Right atrium auricular region (tissue), 2 donors: ENCODE measurements at regions not wholly inside any gene's neighbourhood (a gene's known extent, or its start where the extent isn't known, plus 50 kb on each side); places are given as distances from the start of the nearest gene placed in this dataset.

Experiments used
- DNase-seq: peaks from one replicate; pipeline ENCODE4 v3.0.0-alpha.2; 2019; ENCODE audit warnings: low spot score
- H3K27ac ChIP-seq, 2 donors: fragments of 200-600 bp; sonication (generic); 1 replicate in 1 of 2; 2 replicates in 1 of 2; pipeline ENCODE4 v1.5.1; 2016 to 2019
- H3K27me3 ChIP-seq, 2 donors: fragments of 200-600 bp; sonication (generic); one replicate each; pipeline versions ENCODE4 v1.5.1 to v1.6.0; 2017 to 2019
- H3K36me3 ChIP-seq: fragments of 200-600 bp; sonication (generic); one replicate; pipeline ENCODE4 v1.5.1; 2016
- H3K4me1 ChIP-seq, 2 donors: fragments of 200-600 bp; sonication (generic); one replicate each; pipeline versions ENCODE4 v1.5.1 to v1.6.0; 2017 to 2019
- H3K4me3 ChIP-seq, 2 donors: fragments of 200-600 bp; sonication (generic); 1 replicate in 1 of 2; 2 replicates in 1 of 2; pipeline ENCODE4 v1.5.1; 2017 to 2019; ENCODE audit warnings: mild to moderate bottlenecking in 1 of 2, moderate library complexity in 1 of 2
- H3K9me3 ChIP-seq, 2 donors: fragments of 200-600 bp; sonication (generic); one replicate each; pipeline ENCODE4 v1.5.1; 2019
- TF ChIP-seq, protein P1 (sequence below), 2 donors: fragments of 200-600 bp; sonication (generic); IDR thresholded peaks; one replicate each; pipeline ENCODE4 v1.5.1; 2019; ENCODE audit warnings: antibody characterized with exemption in 2 of 2

DNA sequence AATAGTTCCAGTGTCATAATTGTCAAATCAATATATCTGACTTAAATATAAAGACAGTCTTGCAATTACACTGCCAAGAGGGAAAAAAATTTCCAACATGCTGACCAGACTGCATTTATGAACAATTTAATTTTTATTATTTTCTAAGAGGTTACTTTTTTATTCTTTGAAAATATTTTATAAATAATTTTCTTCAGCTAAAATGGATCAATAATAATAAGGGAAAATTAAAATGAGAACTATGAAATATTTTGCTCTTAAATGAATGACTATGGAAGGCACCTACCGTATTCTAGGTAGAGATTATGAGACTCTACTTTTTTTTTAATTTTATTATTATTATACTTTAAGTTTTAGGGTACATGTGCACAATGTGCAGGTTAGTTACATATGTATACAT lies 1032.5 kb upstream of the LRRN3 start:
- DNase-seq: no peak
- no peaks in the 10 kb centered on the region for H3K36me3 ChIP-seq
- H3K9me3 ChIP-seq: no peaks in the 10 kb centered on the region
- no peak overlapping the region for H3K27ac ChIP-seq
- no peaks in the 10 kb centered on the region for H3K27me3 ChIP-seq
- H3K4me1 ChIP-seq: no peaks in the 10 kb centered on the region
- H3K4me3 ChIP-seq: no peak overlapping the region
- TF ChIP-seq, protein P1, sequence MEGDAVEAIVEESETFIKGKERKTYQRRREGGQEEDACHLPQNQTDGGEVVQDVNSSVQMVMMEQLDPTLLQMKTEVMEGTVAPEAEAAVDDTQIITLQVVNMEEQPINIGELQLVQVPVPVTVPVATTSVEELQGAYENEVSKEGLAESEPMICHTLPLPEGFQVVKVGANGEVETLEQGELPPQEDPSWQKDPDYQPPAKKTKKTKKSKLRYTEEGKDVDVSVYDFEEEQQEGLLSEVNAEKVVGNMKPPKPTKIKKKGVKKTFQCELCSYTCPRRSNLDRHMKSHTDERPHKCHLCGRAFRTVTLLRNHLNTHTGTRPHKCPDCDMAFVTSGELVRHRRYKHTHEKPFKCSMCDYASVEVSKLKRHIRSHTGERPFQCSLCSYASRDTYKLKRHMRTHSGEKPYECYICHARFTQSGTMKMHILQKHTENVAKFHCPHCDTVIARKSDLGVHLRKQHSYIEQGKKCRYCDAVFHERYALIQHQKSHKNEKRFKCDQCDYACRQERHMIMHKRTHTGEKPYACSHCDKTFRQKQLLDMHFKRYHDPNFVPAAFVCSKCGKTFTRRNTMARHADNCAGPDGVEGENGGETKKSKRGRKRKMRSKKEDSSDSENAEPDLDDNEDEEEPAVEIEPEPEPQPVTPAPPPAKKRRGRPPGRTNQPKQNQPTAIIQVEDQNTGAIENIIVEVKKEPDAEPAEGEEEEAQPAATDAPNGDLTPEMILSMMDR (IDR thresholded peaks at IDR 0.05): no peak

DNA sequence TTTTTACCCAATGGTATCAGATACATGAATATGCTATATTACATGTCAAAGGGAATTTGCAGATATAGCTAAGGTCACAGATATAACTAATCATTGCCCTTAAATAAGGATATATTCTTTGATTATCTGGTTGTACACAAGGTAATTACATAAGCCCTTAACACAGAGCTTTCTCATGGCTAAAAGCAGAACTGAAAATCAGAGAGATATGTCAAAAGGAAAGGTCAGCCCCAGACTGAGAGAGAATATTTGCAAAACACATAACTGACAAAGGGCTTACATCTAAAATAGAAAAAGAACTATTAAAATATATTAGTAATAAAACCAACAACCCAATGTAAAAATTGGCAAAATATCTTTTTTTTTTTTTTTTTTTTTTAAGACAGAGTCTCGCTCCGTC lies 1029.5 kb upstream of the LRRN3 start:
- Histone ChIP-seq H3K9me3 (no peaks in the 10 kb centered on the region), H3K36me3 (no peaks in the 10 kb centered on the region), H3K27ac (no peak overlapping the region), H3K4me3 (no peak overlapping the region), H3K4me1 (no peaks in the 10 kb centered on the region), H3K27me3 (no peaks in the 10 kb centered on the region)
- DNase-seq: no peak
- TF ChIP-seq, protein P1 (IDR thresholded peaks at IDR 0.05): no peak

DNA sequence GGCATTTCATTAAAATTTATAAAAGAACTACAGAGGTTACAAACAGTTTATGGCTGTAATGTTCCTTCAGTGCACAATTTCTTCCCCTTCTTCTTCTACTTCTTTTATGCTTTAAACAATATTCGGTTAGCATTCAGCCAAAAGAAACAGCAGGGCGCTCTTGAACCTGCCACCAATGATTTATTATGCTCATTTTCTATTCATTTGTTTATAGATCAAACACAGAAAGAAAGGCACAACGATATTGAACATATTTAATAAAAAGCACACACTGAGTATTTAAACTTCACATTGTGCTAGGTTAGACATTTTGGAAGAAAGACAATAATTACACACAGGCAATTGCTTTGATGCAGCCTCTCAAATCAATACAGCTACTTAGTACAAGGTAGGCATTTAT lies 1025.8 kb upstream of the LRRN3 start:
- TF ChIP-seq, protein P1 (IDR thresholded peaks at IDR 0.05): no peak
- Histone ChIP-seq H3K27ac (no peak overlapping the region), H3K4me3 (no peak overlapping the region), H3K4me1 (no peaks in the 10 kb centered on the region), H3K9me3 (no peaks in the 10 kb centered on the region), H3K27me3 (no peaks in the 10 kb centered on the region), H3K36me3 (no peaks in the 10 kb centered on the region)
- no peak for DNase-seq

DNA sequence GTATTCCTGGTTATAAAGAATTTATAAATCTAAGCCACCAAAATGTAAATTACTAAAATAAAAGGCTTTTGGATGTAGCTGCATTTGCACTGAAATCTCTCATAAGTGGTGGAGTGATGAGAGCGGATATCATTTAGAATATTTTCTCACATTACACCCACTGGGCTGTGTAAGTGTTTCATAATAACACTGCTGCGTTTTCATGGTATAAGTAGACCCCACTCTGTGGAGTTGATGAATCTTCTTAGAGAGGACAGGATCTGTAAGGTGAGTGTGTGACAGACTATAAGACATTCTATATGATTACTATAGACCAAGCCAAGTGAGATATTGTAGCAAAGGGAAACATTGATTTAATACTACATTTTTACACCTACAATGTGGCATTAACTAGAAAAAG lies 1024.1 kb upstream of the LRRN3 start:
- Histone ChIP-seq H3K9me3 (no peaks in the 10 kb centered on the region), H3K4me3 (no peak overlapping the region), H3K4me1 (no peaks in the 10 kb centered on the region), H3K27me3 (no peaks in the 10 kb centered on the region), H3K36me3 (no peaks in the 10 kb centered on the region), H3K27ac (no peak overlapping the region)
- TF ChIP-seq, protein P1 (IDR thresholded peaks at IDR 0.05): no peak
- DNase-seq: no peak

DNA sequence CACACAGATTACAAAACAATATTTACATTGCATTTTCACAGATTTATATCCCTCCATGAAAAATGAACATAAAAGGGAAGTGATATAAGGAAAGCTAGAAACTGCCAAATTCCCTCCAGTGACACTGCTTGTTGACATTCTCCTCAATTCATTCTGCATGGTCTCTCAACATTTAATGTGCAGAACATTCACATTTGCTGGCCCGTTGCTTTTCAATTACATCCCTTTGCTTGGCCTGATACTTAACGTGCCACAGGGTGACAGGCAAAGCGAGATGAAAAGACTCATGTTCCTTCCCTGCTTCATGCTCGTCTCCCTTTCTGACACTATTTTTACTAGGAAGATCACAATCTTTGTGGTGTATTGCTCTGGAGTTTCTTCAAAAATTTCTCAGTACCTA lies 1019.7 kb upstream of the LRRN3 start:
- Histone ChIP-seq H3K36me3 (no peaks in the 10 kb centered on the region), H3K9me3 (no peaks in the 10 kb centered on the region), H3K27ac (no peak overlapping the region), H3K4me3 (no peak overlapping the region), H3K4me1 (no peaks in the 10 kb centered on the region), H3K27me3 (no peaks in the 10 kb centered on the region)
- TF ChIP-seq, protein P1 (IDR thresholded peaks at IDR 0.05): no peak
- no peak for DNase-seq

DNA sequence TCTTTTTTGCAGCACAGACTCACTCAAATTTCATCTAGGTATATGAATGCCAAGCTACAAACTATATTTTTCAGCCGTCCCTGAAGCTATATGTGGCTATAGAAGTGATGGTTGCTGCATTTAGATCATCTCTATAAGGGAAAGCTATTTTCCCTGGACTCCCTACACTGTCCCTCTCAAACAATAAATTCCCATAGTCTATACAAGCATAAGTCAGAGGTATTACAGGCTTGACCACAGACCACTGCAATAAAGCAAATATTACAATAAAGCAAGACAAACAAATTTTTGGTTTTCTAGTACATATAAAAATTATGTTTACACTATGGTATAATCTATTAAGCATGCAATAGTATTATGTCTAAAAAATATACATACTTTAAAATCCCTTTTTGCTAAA lies 1015.5 kb upstream of the LRRN3 start:
- no peaks in the 10 kb centered on the region for H3K9me3 ChIP-seq
- TF ChIP-seq, protein P1 (IDR thresholded peaks at IDR 0.05): no peak
- no peak overlapping the region for H3K27ac ChIP-seq
- no peaks in the 10 kb centered on the region for H3K36me3 ChIP-seq
- no peaks in the 10 kb centered on the region for H3K27me3 ChIP-seq
- no peak for DNase-seq
- H3K4me1 ChIP-seq: no peaks in the 10 kb centered on the region
- no peak overlapping the region for H3K4me3 ChIP-seq
